H1 (cell line): ENCODE measurements at regions not wholly inside any gene's neighbourhood (a gene's known extent, or its start where the extent isn't known, plus 50 kb on each side); places are given as distances from the start of the nearest gene placed in this dataset.

ENCODE experiments used
- CBX5 ChIP-seq: fragments of 300-800, 300-1000 bp; sonication (generic); IDR thresholded peaks from 2 replicates; pipeline ENCODE4 v1.7.1; 2016; ENCODE audit warnings: antibody characterized with exemption, low read length, low read depth
- CHD2 ChIP-seq: IDR thresholded peaks from 2 replicates; pipeline ENCODE4 v1.6.1; 2012; ENCODE audit warnings: low read length, improper control_type of control experiment
- HDAC6 ChIP-seq: IDR thresholded peaks from one replicate; pipeline ENCODE4 v1.7.1; 2012; ENCODE audit warnings: low read depth, mild to moderate bottlenecking, inconsistent platforms, low read length, moderate library complexity
- KDM5A ChIP-seq: fragments of 200-600 bp; IDR thresholded peaks from 2 replicates; pipeline ENCODE4 v1.7.1; 2012; ENCODE audit warnings: mild to moderate bottlenecking, low read length, inconsistent platforms, mixed read lengths
- MAFK ChIP-seq: IDR thresholded peaks from 2 replicates; pipeline ENCODE4 v1.6.1; 2012; ENCODE audit warnings: low read depth, mild to moderate bottlenecking, improper control_type of control experiment, low read length
- PHF8 ChIP-seq: fragments of 200-600 bp; sonication (generic); conservative IDR thresholded peaks from 2 replicates; pipeline ENCODE4 v1.7.1; 2012; ENCODE audit warnings: low read depth, mild to moderate bottlenecking, inconsistent platforms, low read length, moderate library complexity
- SP2 ChIP-seq: IDR thresholded peaks from 2 replicates; pipeline ENCODE4 v1.6.1; 2012; ENCODE audit warnings: mild to moderate bottlenecking, low read length, inconsistent platforms
- TAF7 ChIP-seq: optimal IDR thresholded peaks from 2 replicates; pipeline ENCODE3; 2011; ENCODE audit warnings: low read depth, mild to moderate bottlenecking, inconsistent platforms, low read length, moderate library complexity, borderline replicate concordance

- TF ChIP-seq CBX5 (no peak), SP2 (no peak), TAF7 (no peak), HDAC6 (no peak), KDM5A (no peak), CHD2 (no peak), PHF8 (no peak), MAFK (no peak)
- TF ChIP-seq, all 59 proteins: peak for 0
Observed at GRCh38 chr10:31752170-31752569, 176.5 kb downstream of the ARHGAP12 start (continued).
